ENCODE measurements at regions not wholly inside any gene's neighbourhood (a gene's known extent, or its start where the extent isn't known, plus 50 kb on each side); places are given as distances from the start of the nearest gene placed in this dataset.
A peak's percentile ranks its signal among the peaks of the same experiment; 100 is the strongest.

GRCh38 chr6:56851541-56852259 lies 103.2 kb upstream of the BEND6 start:
- DNase-seq = peak; percentile 25
- peak overlapping the region; percentile 57 for H3K4me3 ChIP-seq (ENCODE audit: insufficient read depth, low read depth, low read length)
- H3K27me3 ChIP-seq (ENCODE audit: control insufficient read depth, insufficient read depth, low read length) = no peaks in the 10 kb centered on the region
- H3K36me3 ChIP-seq (replicated peaks; ENCODE audit: control insufficient read depth, insufficient read depth, low read length) = no peaks in the 10 kb centered on the region

DNA sequence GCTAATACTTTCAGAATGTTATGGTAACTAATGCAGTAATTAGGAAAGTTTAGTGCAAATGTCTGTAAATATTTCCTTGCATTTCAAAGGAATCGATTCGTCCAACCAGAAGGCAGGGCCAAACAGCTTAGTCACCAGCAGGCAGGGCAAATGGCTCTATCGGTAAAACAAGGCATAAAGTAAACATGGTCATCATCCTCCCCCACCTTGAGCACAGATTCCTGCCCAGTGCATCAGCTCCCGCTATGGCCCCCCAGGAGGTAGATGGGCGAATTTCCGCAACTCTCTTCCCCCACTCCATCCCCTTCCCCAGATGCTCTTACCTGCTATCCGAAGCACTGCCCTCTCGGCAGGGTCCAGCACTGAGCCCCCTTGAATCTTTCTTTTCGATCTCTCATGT lies 103.8 kb upstream of the BEND6 start:
- peak; percentile 24 for DNase-seq

DNA sequence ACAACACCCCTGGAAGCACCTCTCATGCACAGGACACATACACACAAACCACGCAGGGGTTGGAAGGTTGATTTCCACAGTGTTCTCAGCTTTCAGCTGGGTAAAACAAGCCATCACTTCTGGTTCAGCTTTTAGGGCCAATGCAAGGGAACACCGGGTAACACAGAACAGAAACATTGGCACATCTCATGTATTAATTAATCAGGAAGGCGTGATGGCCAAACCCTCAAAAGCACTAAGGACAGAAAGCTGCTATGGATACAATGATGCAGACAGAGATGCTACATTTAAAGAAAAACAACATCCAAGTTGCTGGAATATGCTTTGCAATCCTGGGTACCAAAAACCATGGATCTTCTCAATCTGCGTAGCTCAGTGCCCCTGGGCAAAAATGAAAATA lies 104.3 kb upstream of the BEND6 start:
- Histone ChIP-seq H3K36me3 (replicated peaks; ENCODE audit: control insufficient read depth, insufficient read depth, low read length) (no peaks in the 10 kb centered on the region), H3K4me3 (ENCODE audit: insufficient read depth, low read depth, low read length) (peak overlapping the region; percentile 57), H3K27me3 (ENCODE audit: control insufficient read depth, insufficient read depth, low read length) (no peaks in the 10 kb centered on the region)
- no peak for DNase-seq

More for the DNA sequence above, 103.8 kb upstream of the BEND6 start:
- Histone ChIP-seq H3K4me3 (ENCODE audit: insufficient read depth, low read depth, low read length) (peak overlapping the region; percentile 57), H3K36me3 (replicated peaks; ENCODE audit: control insufficient read depth, insufficient read depth, low read length) (no peaks in the 10 kb centered on the region), H3K27me3 (ENCODE audit: control insufficient read depth, insufficient read depth, low read length) (no peaks in the 10 kb centered on the region)

DNA sequence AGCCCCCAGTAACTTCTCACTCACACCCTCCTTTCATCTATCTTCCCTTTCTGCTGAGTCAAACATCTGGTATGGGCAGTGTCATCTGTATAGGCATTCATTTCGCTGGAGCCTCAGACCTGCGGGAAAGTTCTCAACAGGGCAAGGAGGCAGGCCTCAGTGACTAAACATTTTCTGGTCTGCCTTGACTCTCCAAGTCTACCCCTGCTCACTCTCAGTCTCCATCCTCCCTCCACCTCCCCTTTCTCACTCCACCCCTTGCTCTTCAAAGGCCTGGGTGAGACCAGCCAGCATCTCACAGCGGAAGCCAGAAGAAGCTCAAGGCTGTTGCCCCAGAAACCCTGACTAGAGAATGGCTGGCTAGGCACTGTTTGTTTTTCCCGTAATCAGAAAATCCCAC lies 105.0 kb upstream of the BEND6 start:
- no peaks in the 10 kb centered on the region for H3K36me3 ChIP-seq (replicated peaks; ENCODE audit: control insufficient read depth, insufficient read depth, low read length)
- no peak overlapping the region for H3K4me3 ChIP-seq (ENCODE audit: insufficient read depth, low read depth, low read length)
- DNase-seq = no peak
- no peaks in the 10 kb centered on the region for H3K27me3 ChIP-seq (ENCODE audit: control insufficient read depth, insufficient read depth, low read length)

- DNase-seq = no peak
- no peak overlapping the region for H3K4me3 ChIP-seq (ENCODE audit: insufficient read depth, low read depth, low read length)
- H3K36me3 ChIP-seq (replicated peaks; ENCODE audit: control insufficient read depth, insufficient read depth, low read length) = no peaks in the 10 kb centered on the region
- no peaks in the 10 kb centered on the region for H3K27me3 ChIP-seq (ENCODE audit: control insufficient read depth, insufficient read depth, low read length)
Measured at GRCh38 chr6:56848105-56848504, 106.8 kb upstream of the BEND6 start.

GRCh38 chr6:56845032-56845431 lies 109.9 kb upstream of the BEND6 start:
- no peak for DNase-seq
- H3K4me3 ChIP-seq (ENCODE audit: insufficient read depth, low read depth, low read length) = no peak overlapping the region
- no peaks in the 10 kb centered on the region for H3K27me3 ChIP-seq (ENCODE audit: control insufficient read depth, insufficient read depth, low read length)
- H3K36me3 ChIP-seq (replicated peaks; ENCODE audit: control insufficient read depth, insufficient read depth, low read length) = no peaks in the 10 kb centered on the region

DNA sequence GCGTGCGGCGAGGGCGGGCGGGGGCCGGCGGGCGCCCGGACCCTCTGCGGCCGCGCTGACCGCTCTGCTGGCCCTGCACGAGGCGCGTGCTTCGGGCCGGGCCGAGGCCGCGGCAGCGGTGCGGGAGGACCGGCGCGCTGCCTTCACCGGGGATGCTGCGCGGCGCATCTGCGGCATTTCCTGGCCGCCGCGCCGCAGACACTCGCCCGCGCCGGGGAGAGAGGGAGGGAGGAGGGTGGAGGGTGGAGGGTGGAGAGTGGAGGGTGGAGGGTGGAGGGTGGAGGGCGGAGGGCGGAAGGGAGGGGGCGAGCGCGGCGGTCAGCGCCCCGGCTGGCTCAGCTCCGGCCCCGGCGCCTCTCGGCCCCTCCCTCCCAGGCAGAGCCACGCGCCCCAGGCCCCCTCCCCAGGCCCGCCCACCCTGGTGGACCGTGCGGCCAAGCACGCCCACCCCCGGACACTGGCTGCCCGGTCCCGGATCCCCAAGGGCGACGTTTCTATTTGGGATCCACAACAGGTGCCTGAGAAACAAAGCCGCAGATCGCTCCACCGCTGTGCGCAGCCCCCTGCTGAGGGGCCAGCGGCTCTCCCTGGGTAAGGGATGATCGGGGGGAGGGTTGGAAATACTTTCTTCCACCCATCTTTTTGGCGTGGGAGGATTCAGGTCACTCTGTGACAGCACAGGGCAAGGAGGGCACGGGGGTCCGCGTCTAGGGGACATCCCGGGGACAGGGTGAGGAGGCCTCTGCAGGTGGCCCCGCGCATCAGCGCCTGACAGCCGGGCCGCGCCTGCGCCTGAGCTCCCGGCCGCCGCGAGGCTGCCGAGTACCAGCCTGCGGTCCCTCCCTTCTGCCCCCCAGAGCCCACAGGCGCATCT lies 111.2 kb upstream of the BEND6 start:
- Histone ChIP-seq H3K27me3 (ENCODE audit: control insufficient read depth, insufficient read depth, low read length) (no peaks in the 10 kb centered on the region), H3K4me3 (ENCODE audit: insufficient read depth, low read depth, low read length) (peak overlapping the region; percentile 79), H3K36me3 (replicated peaks; ENCODE audit: control insufficient read depth, insufficient read depth, low read length) (no peaks in the 10 kb centered on the region)
- peak; percentile 92 for DNase-seq

- H3K36me3 ChIP-seq (replicated peaks; ENCODE audit: control insufficient read depth, insufficient read depth, low read length) = no peaks in the 10 kb centered on the region
- peak; percentile 77 for DNase-seq
- peak overlapping the region; percentile 79 for H3K4me3 ChIP-seq (ENCODE audit: insufficient read depth, low read depth, low read length)
- H3K27me3 ChIP-seq (ENCODE audit: control insufficient read depth, insufficient read depth, low read length) = no peaks in the 10 kb centered on the region
Measured at GRCh38 chr6:56842686-56843475, 112.0 kb upstream of the BEND6 start.

GRCh38 chr6:56841751-56842150 lies 113.2 kb upstream of the BEND6 start:
- no peaks in the 10 kb centered on the region for H3K36me3 ChIP-seq (replicated peaks; ENCODE audit: control insufficient read depth, insufficient read depth, low read length)
- H3K27me3 ChIP-seq (ENCODE audit: control insufficient read depth, insufficient read depth, low read length) = no peaks in the 10 kb centered on the region
- no peak for DNase-seq
- H3K4me3 ChIP-seq (ENCODE audit: insufficient read depth, low read depth, low read length) = peak overlapping the region; percentile 8; the same call in 1 of the 2 replicates

- H3K27me3 ChIP-seq (ENCODE audit: control insufficient read depth, insufficient read depth, low read length) = no peaks in the 10 kb centered on the region
- DNase-seq = no peak
- H3K36me3 ChIP-seq (replicated peaks; ENCODE audit: control insufficient read depth, insufficient read depth, low read length) = no peaks in the 10 kb centered on the region
- H3K4me3 ChIP-seq (ENCODE audit: insufficient read depth, low read depth, low read length) = no peak overlapping the region
Measured at GRCh38 chr6:56841381-56841749, 113.5 kb upstream of the BEND6 start.

DNA sequence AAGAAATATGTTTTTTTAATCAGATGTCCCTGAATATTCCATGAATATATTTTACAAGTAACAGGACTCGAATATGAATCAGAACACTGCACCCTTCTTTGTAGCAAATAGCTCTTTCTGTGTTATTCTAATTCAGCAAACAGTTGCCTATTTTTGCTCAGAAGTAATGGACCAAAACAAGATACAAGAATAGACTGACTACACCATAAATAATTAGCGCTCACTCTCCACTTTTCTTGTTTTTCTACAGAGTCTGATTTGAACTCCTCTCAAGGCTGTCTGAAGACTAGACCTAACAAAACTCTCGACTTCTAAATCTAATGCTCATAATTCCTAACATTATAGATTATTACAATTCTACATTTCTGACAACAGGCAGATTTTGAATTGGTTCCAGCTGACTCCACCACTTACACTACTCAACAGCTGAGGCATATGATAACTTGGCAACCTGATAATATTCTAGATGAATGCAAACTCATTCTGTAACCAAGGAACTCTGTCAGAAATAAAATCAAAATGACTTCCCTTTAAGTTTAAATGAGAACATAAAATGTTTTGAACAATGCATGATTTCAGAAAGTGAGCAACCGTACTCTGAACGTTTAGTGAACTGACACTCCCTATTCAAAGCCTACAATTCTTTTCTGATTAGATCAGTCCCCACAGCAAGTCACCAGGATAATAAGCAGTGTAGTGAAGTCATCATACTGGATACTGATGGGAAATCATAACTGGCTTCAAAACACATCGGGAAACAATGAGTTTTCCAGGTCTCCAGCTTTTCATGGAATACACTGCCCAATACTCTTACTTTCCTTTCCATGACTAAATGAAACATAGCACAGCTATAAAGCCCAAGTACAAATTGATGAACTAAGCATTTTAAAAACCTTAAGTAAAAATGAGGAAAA lies 114.2 kb upstream of the BEND6 start:
- Histone ChIP-seq H3K36me3 (replicated peaks; ENCODE audit: control insufficient read depth, insufficient read depth, low read length) (no peaks in the 10 kb centered on the region), H3K4me3 (ENCODE audit: insufficient read depth, low read depth, low read length) (no peak overlapping the region), H3K27me3 (ENCODE audit: control insufficient read depth, insufficient read depth, low read length) (no peaks in the 10 kb centered on the region)
- no peak for DNase-seq

DNA sequence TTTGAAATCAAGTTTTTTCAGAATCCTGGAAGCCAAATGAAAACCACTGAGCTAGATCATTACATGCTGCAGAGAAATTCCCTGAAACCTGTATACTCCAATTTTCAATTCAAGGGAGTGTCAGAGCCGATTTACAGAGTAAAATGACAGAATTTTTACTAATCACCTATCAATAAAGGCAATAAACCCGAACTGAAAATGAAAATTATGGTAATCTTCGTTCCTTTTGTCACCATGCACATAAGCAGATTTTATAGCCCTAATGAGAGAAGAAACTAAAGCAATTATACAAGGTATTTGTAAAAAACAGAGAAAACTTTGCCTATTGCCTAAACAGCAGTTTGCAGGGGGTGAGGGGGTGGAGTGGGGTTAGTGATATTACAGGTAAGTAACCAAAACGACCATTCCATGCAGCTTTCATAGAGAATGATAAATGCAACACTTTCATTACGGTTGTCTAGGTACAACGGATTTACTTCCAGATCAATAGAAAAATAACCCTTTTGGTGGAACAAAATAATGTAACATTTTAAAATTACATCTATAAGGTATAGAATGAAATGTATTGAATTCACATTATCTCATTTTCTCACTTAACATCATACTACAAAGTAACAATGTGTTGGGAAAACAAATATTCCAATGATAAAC lies 115.2 kb upstream of the BEND6 start:
- H3K4me3 ChIP-seq (ENCODE audit: insufficient read depth, low read depth, low read length) = no peak overlapping the region
- no peaks in the 10 kb centered on the region for H3K27me3 ChIP-seq (ENCODE audit: control insufficient read depth, insufficient read depth, low read length)
- DNase-seq = no peak
- H3K36me3 ChIP-seq (replicated peaks; ENCODE audit: control insufficient read depth, insufficient read depth, low read length) = no peaks in the 10 kb centered on the region

GRCh38 chr6:56838965-56839364 lies 115.9 kb upstream of the BEND6 start:
- Histone ChIP-seq H3K36me3 (replicated peaks; ENCODE audit: control insufficient read depth, insufficient read depth, low read length) (no peaks in the 10 kb centered on the region), H3K27me3 (ENCODE audit: control insufficient read depth, insufficient read depth, low read length) (no peaks in the 10 kb centered on the region), H3K4me3 (ENCODE audit: insufficient read depth, low read depth, low read length) (no peak overlapping the region)
- no peak for DNase-seq

Data from H7 (cell line).